ENCODE measurements at regions not wholly inside any gene's neighbourhood (a gene's known extent, or its start where the extent isn't known, plus 50 kb on each side); places are given as distances from the start of the nearest gene placed in this dataset.
"Not testable (repeated sequence)": the region's sequence is repeated elsewhere in the genome, so short reads cannot be mapped to it uniquely, and the experiment has no call there.

- DNase-seq (ENCODE audit: low read depth) = no peak
Measured at GRCh38 chr6:170018422-170018935, 267.1 kb downstream of the ERMARD start.

GRCh38 chr6:170017603-170018320, 266.3 kb downstream of the ERMARD start:
- no peak for DNase-seq (ENCODE audit: low read depth)

GRCh38 chr6:170013815-170014214, 262.4 kb downstream of the ERMARD start:
- DNase-seq (ENCODE audit: low read depth) = no peak

- no peak for DNase-seq (ENCODE audit: low read depth)
Measured at GRCh38 chr6:170012037-170012330, 260.6 kb downstream of the ERMARD start.

GRCh38 chr6:170011204-170012036, 260.0 kb downstream of the ERMARD start:
- no peak for DNase-seq (ENCODE audit: low read depth)

- no peak for DNase-seq (ENCODE audit: low read depth)
Measured at GRCh38 chr6:170010665-170011203, 259.3 kb downstream of the ERMARD start.

- DNase-seq (ENCODE audit: low read depth) = no peak
Measured at GRCh38 chr6:170008294-170008785, 256.9 kb downstream of the ERMARD start.

GRCh38 chr6:170007468-170008293, 256.3 kb downstream of the ERMARD start:
- DNase-seq (ENCODE audit: low read depth) = no peak

- DNase-seq (ENCODE audit: low read depth) = no peak
Measured at GRCh38 chr6:170006900-170007467, 255.6 kb downstream of the ERMARD start.

GRCh38 chr6:170006071-170006899, 254.9 kb downstream of the ERMARD start:
- DNase-seq (ENCODE audit: low read depth) = no peak

- DNase-seq (ENCODE audit: low read depth) = no peak
Measured at GRCh38 chr6:170005665-170006064, 254.2 kb downstream of the ERMARD start.

GRCh38 chr6:170004585-170005210, 253.3 kb downstream of the ERMARD start:
- no peak for DNase-seq (ENCODE audit: low read depth)

GRCh38 chr6:170003451-170004160, 252.2 kb downstream of the ERMARD start:
- DNase-seq (ENCODE audit: low read depth) = no peak

- no peak for DNase-seq (ENCODE audit: low read depth)
Measured at GRCh38 chr6:170003027-170003426, 251.6 kb downstream of the ERMARD start.

- DNase-seq (ENCODE audit: low read depth) = not testable (repeated sequence)
Measured at GRCh38 chr6:170001782-170002181, 250.4 kb downstream of the ERMARD start.

- no peak for DNase-seq (ENCODE audit: low read depth)
Measured at GRCh38 chr6:170000071-170000843, 248.8 kb downstream of the ERMARD start.

GRCh38 chr6:169999367-169999766, 247.9 kb downstream of the ERMARD start:
- DNase-seq (ENCODE audit: low read depth) = no peak

GRCh38 chr6:169998457-169998856, 247.0 kb downstream of the ERMARD start:
- DNase-seq (ENCODE audit: low read depth) = no peak

- no peak for DNase-seq (ENCODE audit: low read depth)
Measured at GRCh38 chr6:169997930-169998218, 246.5 kb downstream of the ERMARD start.
